ENCODE measurements at regions not wholly inside any gene's neighbourhood (a gene's known extent, or its start where the extent isn't known, plus 50 kb on each side); places are given as distances from the start of the nearest gene placed in this dataset.

DNA sequence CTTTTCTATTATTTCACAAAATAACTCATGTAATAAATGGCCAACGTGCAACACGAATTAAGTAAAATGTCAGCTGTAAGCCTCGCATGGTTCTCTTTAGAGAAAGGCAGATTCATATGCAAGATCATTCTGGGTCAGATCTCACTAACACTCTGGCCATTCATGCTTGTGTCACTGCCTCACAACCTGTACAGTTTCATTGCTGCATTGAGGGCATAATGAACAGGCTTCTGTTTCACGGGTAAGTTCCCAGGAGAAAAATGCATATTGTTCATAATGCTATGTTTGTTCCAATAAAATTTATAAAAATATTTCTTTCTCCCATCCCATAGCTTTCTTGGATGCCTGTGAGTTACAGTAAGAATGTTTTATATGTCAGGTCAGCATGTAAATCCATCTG lies 734.0 kb upstream of the ANKRD30A start:
- Histone ChIP-seq H3K27me3 (ENCODE audit: low read depth, low read length) (no peaks in the 10 kb centered on the region), H3K36me3 (ENCODE audit: control insufficient read depth in 1 of 2, insufficient read depth in 2 of 2, low read length in 2 of 2) (no peaks in the 10 kb centered on the region), H3K4me1 (ENCODE audit: control insufficient read depth in 1 of 2, insufficient read depth in 2 of 2, low read length in 2 of 2) (no peaks in the 10 kb centered on the region), H3K27ac (ENCODE audit: low read length) (no peak overlapping the region), H3K4me3 (ENCODE audit: low read depth in 1 of 2, low read length in 2 of 2) (no peak overlapping the region), H3K9me3 (ENCODE audit: control insufficient read depth in 1 of 2, low read length in 2 of 2) (no peaks in the 10 kb centered on the region)

DNA sequence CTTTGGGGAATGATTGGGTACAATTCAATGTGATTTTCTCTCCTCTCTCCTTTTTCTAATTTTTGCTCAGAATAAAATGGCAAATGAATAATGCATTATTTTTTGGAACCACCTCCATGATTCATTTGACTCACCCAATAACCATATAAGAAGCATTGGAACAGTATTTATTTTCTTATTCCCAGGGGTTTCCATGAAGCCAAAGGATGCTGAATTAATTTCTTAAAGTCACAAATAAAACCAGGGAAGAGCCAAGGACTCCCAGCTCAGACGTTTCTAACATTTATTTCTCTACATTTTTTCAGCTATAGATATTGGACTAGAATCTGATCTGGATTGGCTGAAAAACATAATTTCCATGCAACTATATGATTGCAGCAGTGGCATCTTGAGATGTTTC lies 735.2 kb upstream of the ANKRD30A start:
- no peaks in the 10 kb centered on the region for H3K36me3 ChIP-seq (ENCODE audit: control insufficient read depth in 1 of 2, insufficient read depth in 2 of 2, low read length in 2 of 2)
- H3K27me3 ChIP-seq (ENCODE audit: low read depth, low read length): no peaks in the 10 kb centered on the region
- H3K27ac ChIP-seq (ENCODE audit: low read length): no peak overlapping the region
- no peak overlapping the region for H3K4me3 ChIP-seq (ENCODE audit: low read depth in 1 of 2, low read length in 2 of 2)
- H3K4me1 ChIP-seq (ENCODE audit: control insufficient read depth in 1 of 2, insufficient read depth in 2 of 2, low read length in 2 of 2): no peaks in the 10 kb centered on the region
- no peaks in the 10 kb centered on the region for H3K9me3 ChIP-seq (ENCODE audit: control insufficient read depth in 1 of 2, low read length in 2 of 2)

DNA sequence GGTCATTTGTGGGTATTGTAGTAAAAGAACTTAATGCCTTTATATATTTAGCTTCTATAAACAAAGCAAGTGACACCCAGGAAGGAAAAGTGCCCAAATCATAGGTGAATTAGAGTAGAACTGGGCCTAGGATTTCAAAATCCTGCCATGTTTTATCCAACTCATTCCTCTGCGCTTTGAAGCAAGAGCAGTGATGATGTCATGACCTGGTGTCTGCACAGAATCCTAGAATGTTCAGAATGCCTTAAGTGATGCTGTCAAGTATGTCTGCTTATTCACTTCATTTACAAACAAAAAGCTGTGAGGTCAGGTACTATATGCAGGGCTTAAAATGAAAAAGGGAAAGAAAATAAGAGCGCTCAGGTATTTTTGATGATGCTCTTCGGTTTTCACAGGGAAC lies 737.2 kb upstream of the ANKRD30A start:
- no peaks in the 10 kb centered on the region for H3K4me1 ChIP-seq (ENCODE audit: control insufficient read depth in 1 of 2, insufficient read depth in 2 of 2, low read length in 2 of 2)
- no peak overlapping the region for H3K27ac ChIP-seq (ENCODE audit: low read length)
- H3K9me3 ChIP-seq (ENCODE audit: control insufficient read depth in 1 of 2, low read length in 2 of 2): no peaks in the 10 kb centered on the region
- no peaks in the 10 kb centered on the region for H3K36me3 ChIP-seq (ENCODE audit: control insufficient read depth in 1 of 2, insufficient read depth in 2 of 2, low read length in 2 of 2)
- no peaks in the 10 kb centered on the region for H3K27me3 ChIP-seq (ENCODE audit: low read depth, low read length)
- no peak overlapping the region for H3K4me3 ChIP-seq (ENCODE audit: low read depth in 1 of 2, low read length in 2 of 2)

DNA sequence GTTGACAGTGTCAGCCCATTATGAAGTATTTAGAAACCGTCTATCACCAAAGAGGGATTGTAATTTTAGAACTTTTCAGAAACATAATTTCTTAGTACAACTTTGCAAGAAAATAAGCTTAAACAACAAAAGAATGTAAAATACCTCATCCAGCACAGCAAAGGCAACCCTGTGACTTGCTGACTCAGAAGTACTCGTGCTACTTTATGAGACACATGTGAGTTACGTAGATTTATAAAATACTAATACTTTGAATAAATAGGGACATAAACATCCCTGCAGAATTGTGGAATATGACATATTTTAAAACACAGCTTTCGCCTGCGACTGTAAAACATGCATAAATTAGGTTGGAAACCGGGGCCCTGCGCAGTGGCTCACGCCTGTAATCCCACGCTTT lies 739.7 kb upstream of the ANKRD30A start:
- Histone ChIP-seq H3K4me1 (ENCODE audit: control insufficient read depth in 1 of 2, insufficient read depth in 2 of 2, low read length in 2 of 2) (no peaks in the 10 kb centered on the region), H3K36me3 (ENCODE audit: control insufficient read depth in 1 of 2, insufficient read depth in 2 of 2, low read length in 2 of 2) (no peaks in the 10 kb centered on the region), H3K4me3 (ENCODE audit: low read depth in 1 of 2, low read length in 2 of 2) (no peak overlapping the region), H3K27me3 (ENCODE audit: low read depth, low read length) (no peaks in the 10 kb centered on the region), H3K9me3 (ENCODE audit: control insufficient read depth in 1 of 2, low read length in 2 of 2) (peaks cover 0 to 2% of the 10 kb centered on the region in 2 donors), H3K27ac (ENCODE audit: low read length) (no peak overlapping the region)

DNA sequence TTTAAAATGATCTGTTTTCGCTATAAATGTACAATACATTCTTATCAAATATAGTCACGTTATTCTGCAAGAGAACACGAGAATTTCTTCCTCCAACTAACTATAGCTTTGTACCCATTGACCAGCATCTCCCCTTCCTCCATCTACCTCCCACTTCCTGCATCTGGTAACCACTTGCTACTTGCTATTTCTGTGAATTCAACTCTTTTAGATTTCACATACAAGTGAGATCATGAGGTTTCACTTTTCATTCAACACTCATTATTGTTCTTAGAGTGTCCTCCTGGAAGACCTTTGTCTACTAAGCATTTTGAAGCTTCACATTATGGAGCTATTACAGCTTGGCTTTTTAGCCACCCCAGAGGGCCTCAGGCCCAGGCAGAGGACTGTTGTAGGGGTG lies 741.3 kb upstream of the FZD8 start:
- no peaks in the 10 kb centered on the region for H3K4me1 ChIP-seq (ENCODE audit: control insufficient read depth in 1 of 2, insufficient read depth in 2 of 2, low read length in 2 of 2)
- H3K9me3 ChIP-seq (ENCODE audit: control insufficient read depth in 1 of 2, low read length in 2 of 2): peaks cover 0 to 4% of the 10 kb centered on the region in 2 donors
- no peak overlapping the region for H3K4me3 ChIP-seq (ENCODE audit: low read depth in 1 of 2, low read length in 2 of 2)
- H3K36me3 ChIP-seq (ENCODE audit: control insufficient read depth in 1 of 2, insufficient read depth in 2 of 2, low read length in 2 of 2): no peaks in the 10 kb centered on the region
- no peaks in the 10 kb centered on the region for H3K27me3 ChIP-seq (ENCODE audit: low read depth, low read length)
- H3K27ac ChIP-seq (ENCODE audit: low read length): no peak overlapping the region

DNA sequence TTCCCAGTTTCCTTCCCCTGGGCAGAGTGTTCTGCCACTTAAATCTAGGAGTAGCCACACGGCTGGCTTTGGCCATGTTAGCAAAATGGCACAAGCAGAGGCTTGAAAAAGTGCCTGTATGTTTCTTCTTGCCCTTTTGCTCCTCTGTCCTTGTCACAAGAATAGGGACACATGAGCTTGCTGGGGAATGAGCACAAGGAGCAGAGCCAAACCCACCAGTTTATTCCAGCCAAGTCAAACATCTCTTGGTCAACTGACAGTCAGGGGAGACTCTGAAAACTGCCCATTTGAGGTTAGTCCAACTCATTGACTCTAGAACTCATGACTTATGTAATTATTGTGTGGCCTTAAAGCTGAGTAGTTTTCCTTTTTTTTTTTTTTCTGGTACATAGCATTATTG lies 739.7 kb upstream of the FZD8 start:
- H3K36me3 ChIP-seq (ENCODE audit: control insufficient read depth in 1 of 2, insufficient read depth in 2 of 2, low read length in 2 of 2): no peaks in the 10 kb centered on the region
- H3K4me3 ChIP-seq (ENCODE audit: low read depth in 1 of 2, low read length in 2 of 2): no peak overlapping the region
- no peaks in the 10 kb centered on the region for H3K27me3 ChIP-seq (ENCODE audit: low read depth, low read length)
- H3K27ac ChIP-seq (ENCODE audit: low read length): no peak overlapping the region
- peaks cover 0 to 4% of the 10 kb centered on the region in 2 donors for H3K9me3 ChIP-seq (ENCODE audit: control insufficient read depth in 1 of 2, low read length in 2 of 2)
- no peaks in the 10 kb centered on the region for H3K4me1 ChIP-seq (ENCODE audit: control insufficient read depth in 1 of 2, insufficient read depth in 2 of 2, low read length in 2 of 2)

DNA sequence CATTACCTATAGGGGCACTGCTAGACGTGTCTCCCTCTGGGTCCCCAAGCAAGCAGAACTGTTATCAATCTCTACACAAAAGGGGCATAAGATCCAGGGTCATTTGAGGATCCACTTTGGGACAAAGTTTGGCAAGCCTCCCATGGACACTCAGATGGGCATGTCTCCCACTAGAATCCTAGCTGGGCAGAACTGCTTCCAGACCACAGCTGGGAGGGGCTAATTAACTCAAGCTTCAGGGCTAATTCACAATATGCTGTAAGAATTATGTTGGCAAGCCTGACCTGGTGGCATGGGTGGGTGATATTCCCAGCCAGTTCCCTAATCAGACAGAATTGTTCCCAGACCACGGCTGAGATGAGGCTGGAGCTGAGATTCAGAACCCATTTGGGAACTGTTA lies 738.4 kb upstream of the FZD8 start:
- Histone ChIP-seq H3K9me3 (ENCODE audit: control insufficient read depth in 1 of 2, low read length in 2 of 2) (peaks cover 0 to 4% of the 10 kb centered on the region in 2 donors), H3K27me3 (ENCODE audit: low read depth, low read length) (no peaks in the 10 kb centered on the region), H3K27ac (ENCODE audit: low read length) (no peak overlapping the region), H3K4me1 (ENCODE audit: control insufficient read depth in 1 of 2, insufficient read depth in 2 of 2, low read length in 2 of 2) (no peaks in the 10 kb centered on the region), H3K4me3 (ENCODE audit: low read depth in 1 of 2, low read length in 2 of 2) (no peak overlapping the region), H3K36me3 (ENCODE audit: control insufficient read depth in 1 of 2, insufficient read depth in 2 of 2, low read length in 2 of 2) (no peaks in the 10 kb centered on the region)

DNA sequence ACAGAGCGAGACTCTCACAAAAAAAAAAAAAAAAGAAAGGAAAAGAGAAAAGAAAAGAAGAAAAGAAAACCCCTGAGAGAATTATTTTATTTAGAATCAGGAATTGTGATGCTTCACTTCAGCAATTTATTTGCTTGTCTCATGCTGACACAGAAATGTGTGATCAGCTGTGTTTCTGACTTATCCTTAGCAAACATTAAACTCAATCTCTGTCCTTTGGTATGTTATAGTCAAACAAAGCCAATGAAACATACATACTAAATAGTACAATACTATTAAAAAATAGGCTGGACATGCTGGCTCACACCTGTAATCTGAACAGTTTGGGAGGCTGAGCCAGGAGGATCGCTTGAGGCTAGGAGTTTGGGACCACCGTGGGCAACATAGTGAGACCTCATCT lies 733.0 kb upstream of the FZD8 start:
- no peak overlapping the region for H3K27ac ChIP-seq (ENCODE audit: low read length)
- no peaks in the 10 kb centered on the region for H3K27me3 ChIP-seq (ENCODE audit: low read depth, low read length)
- no peaks in the 10 kb centered on the region for H3K36me3 ChIP-seq (ENCODE audit: control insufficient read depth in 1 of 2, insufficient read depth in 2 of 2, low read length in 2 of 2)
- H3K4me1 ChIP-seq (ENCODE audit: control insufficient read depth in 1 of 2, insufficient read depth in 2 of 2, low read length in 2 of 2): no peaks in the 10 kb centered on the region
- H3K9me3 ChIP-seq (ENCODE audit: control insufficient read depth in 1 of 2, low read length in 2 of 2): no peaks in the 10 kb centered on the region
- no peak overlapping the region for H3K4me3 ChIP-seq (ENCODE audit: low read depth in 1 of 2, low read length in 2 of 2)

DNA sequence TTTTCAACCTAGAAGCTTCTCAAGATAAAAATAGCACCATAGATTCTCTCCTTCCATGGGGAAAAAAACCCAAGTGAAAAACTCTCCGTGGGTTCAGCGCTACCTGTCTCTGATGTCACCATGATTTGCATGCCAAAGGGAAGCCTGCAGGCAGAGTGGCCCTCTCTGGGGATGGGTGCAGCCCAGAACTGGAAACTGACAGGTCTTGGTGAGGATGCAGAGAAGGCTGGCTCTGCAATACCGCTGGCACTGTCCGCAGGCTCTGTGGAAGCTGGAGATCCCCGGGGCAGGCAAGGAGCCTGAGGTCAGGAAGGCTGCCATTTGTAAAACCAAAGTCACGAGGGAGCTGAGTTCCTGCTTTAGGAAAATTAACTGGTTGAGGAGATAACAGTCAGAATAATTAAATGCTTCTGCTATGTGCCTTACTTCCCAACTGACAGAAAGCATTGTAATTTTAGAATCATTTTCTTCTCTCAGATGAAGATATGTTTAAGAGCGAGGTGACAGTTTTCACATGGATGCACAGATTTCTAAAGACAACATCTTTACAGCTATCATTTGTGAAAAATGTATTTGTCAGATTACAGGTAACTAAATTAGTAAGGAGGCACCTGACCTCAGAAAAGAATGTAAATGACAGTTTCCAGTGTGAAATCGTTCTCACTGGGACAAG lies 731.5 kb upstream of the FZD8 start:
- Histone ChIP-seq H3K27me3 (ENCODE audit: low read depth, low read length) (no peaks in the 10 kb centered on the region), H3K36me3 (ENCODE audit: control insufficient read depth in 1 of 2, insufficient read depth in 2 of 2, low read length in 2 of 2) (no peaks in the 10 kb centered on the region), H3K27ac (ENCODE audit: low read length) (no peak overlapping the region), H3K9me3 (ENCODE audit: control insufficient read depth in 1 of 2, low read length in 2 of 2) (no peaks in the 10 kb centered on the region), H3K4me1 (ENCODE audit: control insufficient read depth in 1 of 2, insufficient read depth in 2 of 2, low read length in 2 of 2) (no peaks in the 10 kb centered on the region), H3K4me3 (ENCODE audit: low read depth in 1 of 2, low read length in 2 of 2) (no peak overlapping the region)

DNA sequence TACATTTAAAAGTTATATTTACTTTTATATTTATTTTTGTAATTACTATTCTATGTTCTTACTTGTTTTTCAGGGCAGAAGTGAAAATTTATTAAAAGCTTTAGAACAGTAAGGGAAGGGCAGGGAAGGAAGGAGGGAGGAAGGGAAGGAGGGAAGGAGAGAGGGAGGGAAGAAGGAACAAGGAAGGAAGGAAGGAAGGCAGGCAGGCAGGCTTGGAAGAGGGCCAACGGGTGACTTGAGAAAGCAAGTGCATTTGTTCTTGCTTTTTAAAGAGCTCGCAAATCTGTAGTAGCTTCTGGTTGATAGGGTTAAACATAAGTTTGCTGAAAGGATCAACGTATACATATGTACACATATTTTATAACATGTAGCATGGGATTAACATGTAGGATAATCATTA lies 725.3 kb upstream of the FZD8 start:
- Histone ChIP-seq H3K27ac (ENCODE audit: low read length) (no peak overlapping the region), H3K4me3 (ENCODE audit: low read depth in 1 of 2, low read length in 2 of 2) (no peak overlapping the region), H3K27me3 (ENCODE audit: low read depth, low read length) (no peaks in the 10 kb centered on the region), H3K36me3 (ENCODE audit: control insufficient read depth in 1 of 2, insufficient read depth in 2 of 2, low read length in 2 of 2) (no peaks in the 10 kb centered on the region), H3K9me3 (ENCODE audit: control insufficient read depth in 1 of 2, low read length in 2 of 2) (no peaks in the 10 kb centered on the region), H3K4me1 (ENCODE audit: control insufficient read depth in 1 of 2, insufficient read depth in 2 of 2, low read length in 2 of 2) (no peaks in the 10 kb centered on the region)

DNA sequence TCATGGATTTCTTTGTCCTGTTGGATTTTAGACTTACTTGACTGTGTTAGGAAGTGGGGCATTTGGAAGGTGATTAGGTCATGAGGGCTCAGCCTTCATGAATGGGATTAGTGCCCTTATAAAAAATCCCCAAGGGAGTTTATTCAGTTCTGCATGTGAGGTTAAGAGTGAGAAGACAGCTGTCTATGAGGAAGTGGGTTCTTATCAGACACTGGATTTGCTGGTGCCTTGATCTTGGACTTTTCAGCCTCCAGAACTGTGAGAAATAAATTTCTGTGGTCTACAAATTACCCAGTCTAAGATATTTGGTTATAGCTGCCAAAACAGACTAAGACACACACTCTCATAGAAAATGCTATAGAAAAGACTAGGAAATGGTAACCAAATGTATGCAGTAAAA lies 724.7 kb upstream of the FZD8 start:
- no peaks in the 10 kb centered on the region for H3K36me3 ChIP-seq (ENCODE audit: control insufficient read depth in 1 of 2, insufficient read depth in 2 of 2, low read length in 2 of 2)
- no peak overlapping the region for H3K27ac ChIP-seq (ENCODE audit: low read length)
- no peaks in the 10 kb centered on the region for H3K27me3 ChIP-seq (ENCODE audit: low read depth, low read length)
- no peak overlapping the region for H3K4me3 ChIP-seq (ENCODE audit: low read depth in 1 of 2, low read length in 2 of 2)
- no peaks in the 10 kb centered on the region for H3K9me3 ChIP-seq (ENCODE audit: control insufficient read depth in 1 of 2, low read length in 2 of 2)
- no peaks in the 10 kb centered on the region for H3K4me1 ChIP-seq (ENCODE audit: control insufficient read depth in 1 of 2, insufficient read depth in 2 of 2, low read length in 2 of 2)

DNA sequence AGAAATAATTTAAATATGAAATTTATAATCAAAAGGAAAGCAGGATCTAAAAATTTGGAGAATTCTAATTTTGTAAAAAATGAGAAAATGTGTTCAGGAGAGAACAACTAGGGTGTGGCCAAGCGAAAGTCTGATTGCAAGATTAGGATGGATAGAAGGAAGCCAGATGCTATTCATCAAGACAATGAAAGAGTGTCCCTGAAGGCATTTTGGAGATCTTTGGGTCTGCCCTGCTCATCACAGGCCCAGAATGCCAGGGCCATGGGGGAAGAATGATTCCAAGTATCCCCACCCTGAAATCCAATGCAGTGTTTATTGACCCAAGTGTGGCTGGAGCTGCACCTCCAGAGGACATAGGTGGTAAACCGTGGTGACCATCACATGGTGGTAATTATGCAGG lies 724.0 kb upstream of the FZD8 start:
- no peak overlapping the region for H3K4me3 ChIP-seq (ENCODE audit: low read depth in 1 of 2, low read length in 2 of 2)
- no peaks in the 10 kb centered on the region for H3K27me3 ChIP-seq (ENCODE audit: low read depth, low read length)

More for the DNA sequence above, 724.0 kb upstream of the FZD8 start:
- no peaks in the 10 kb centered on the region for H3K4me1 ChIP-seq (ENCODE audit: control insufficient read depth in 1 of 2, insufficient read depth in 2 of 2, low read length in 2 of 2)
- H3K9me3 ChIP-seq (ENCODE audit: control insufficient read depth in 1 of 2, low read length in 2 of 2): no peaks in the 10 kb centered on the region
- no peaks in the 10 kb centered on the region for H3K36me3 ChIP-seq (ENCODE audit: control insufficient read depth in 1 of 2, insufficient read depth in 2 of 2, low read length in 2 of 2)
- no peak overlapping the region for H3K27ac ChIP-seq (ENCODE audit: low read length)

All from muscle layer of duodenum (tissue), 2 donors.